ENCODE measurements at regions not wholly inside any gene's neighbourhood (a gene's known extent, or its start where the extent isn't known, plus 50 kb on each side); places are given as distances from the start of the nearest gene placed in this dataset.

- no peak overlapping the region for H4K8ac ChIP-seq (ENCODE audit: low read depth in 2 of 2, low read length in 2 of 2)
- H3K23ac ChIP-seq (ENCODE audit: low read depth, low read length): no peak overlapping the region
- no CpG with 5 or more reads among the region's 8 CpGs for WGBS, 2 experiments (ENCODE audit: extremely low coverage in 2 of 2, insufficient read length in 1 of 2)
- H2BK20ac ChIP-seq (ENCODE audit: low read depth, low read length): no peak overlapping the region
- H4K91ac ChIP-seq (ENCODE audit: insufficient read depth, low read depth, low read length): no peak overlapping the region
- no peak overlapping the region for H3K18ac ChIP-seq (ENCODE audit: low read depth, low read length)
- in situ Hi-C loops (cut with MboI; ENCODE audit: low sequenced_read_pairs) (no loop called here), intact Hi-C loops (cut with micrococcal nuclease) (no loop called here), dilution Hi-C loops (cut with HindIII; ENCODE audit: low sequenced_read_pairs, unreplicated experiment) (no loop called here)
- H3K4me1 ChIP-seq (ENCODE audit: control insufficient read depth, insufficient read depth, low read length): no peaks in the 10 kb centered on the region
- H2BK120ac ChIP-seq (ENCODE audit: low read depth, low read length): peak overlapping the region; percentile 27; the same call in 1 of the 2 replicates
- H2AK9ac ChIP-seq (replicated peaks; ENCODE audit: low read depth, low read length, poor library complexity): peak overlapping the region; percentile 10
- TF ChIP-seq, protein P1, sequence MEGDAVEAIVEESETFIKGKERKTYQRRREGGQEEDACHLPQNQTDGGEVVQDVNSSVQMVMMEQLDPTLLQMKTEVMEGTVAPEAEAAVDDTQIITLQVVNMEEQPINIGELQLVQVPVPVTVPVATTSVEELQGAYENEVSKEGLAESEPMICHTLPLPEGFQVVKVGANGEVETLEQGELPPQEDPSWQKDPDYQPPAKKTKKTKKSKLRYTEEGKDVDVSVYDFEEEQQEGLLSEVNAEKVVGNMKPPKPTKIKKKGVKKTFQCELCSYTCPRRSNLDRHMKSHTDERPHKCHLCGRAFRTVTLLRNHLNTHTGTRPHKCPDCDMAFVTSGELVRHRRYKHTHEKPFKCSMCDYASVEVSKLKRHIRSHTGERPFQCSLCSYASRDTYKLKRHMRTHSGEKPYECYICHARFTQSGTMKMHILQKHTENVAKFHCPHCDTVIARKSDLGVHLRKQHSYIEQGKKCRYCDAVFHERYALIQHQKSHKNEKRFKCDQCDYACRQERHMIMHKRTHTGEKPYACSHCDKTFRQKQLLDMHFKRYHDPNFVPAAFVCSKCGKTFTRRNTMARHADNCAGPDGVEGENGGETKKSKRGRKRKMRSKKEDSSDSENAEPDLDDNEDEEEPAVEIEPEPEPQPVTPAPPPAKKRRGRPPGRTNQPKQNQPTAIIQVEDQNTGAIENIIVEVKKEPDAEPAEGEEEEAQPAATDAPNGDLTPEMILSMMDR (conservative IDR thresholded peaks at IDR 0.05; ENCODE audit: low read depth, low read length): no peak
- TF ChIP-seq RFX5 (IDR thresholded peaks at IDR 0.05; ENCODE audit: low read depth, low read length): no peak
- TF ChIP-seq RAD21 (IDR thresholded peaks at IDR 0.05; ENCODE audit: low read length): no peak
- TF ChIP-seq CHD1 (IDR thresholded peaks at IDR 0.05; ENCODE audit: low read depth, low read length): no peak
- no peak for TF ChIP-seq FOS (IDR thresholded peaks at IDR 0.05; ENCODE audit: low read depth, low read length)
- TF ChIP-seq BHLHE40 (IDR thresholded peaks at IDR 0.05; ENCODE audit: low read depth, low read length): no peak
- TF ChIP-seq, protein P2, sequence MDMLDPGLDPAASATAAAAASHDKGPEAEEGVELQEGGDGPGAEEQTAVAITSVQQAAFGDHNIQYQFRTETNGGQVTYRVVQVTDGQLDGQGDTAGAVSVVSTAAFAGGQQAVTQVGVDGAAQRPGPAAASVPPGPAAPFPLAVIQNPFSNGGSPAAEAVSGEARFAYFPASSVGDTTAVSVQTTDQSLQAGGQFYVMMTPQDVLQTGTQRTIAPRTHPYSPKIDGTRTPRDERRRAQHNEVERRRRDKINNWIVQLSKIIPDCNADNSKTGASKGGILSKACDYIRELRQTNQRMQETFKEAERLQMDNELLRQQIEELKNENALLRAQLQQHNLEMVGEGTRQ (IDR thresholded peaks at IDR 0.05; ENCODE audit: low read depth, low read length): no peak
- TF ChIP-seq SMC3 (IDR thresholded peaks at IDR 0.05; ENCODE audit: low read depth, low read length): no peak
- TF ChIP-seq MAZ (IDR thresholded peaks at IDR 0.05; ENCODE audit: borderline replicate concordance, low read depth, low read length): no peak
- no peak for TF ChIP-seq MAFK (IDR thresholded peaks at IDR 0.05; ENCODE audit: low read depth, low read length)
- TF ChIP-seq POLR2A (IDR thresholded peaks at IDR 0.05; ENCODE audit: low read depth, low read length): no peak
- TF ChIP-seq RCOR1 (IDR thresholded peaks at IDR 0.05; ENCODE audit: insufficient replicate concordance, low read length): no peak
- TF ChIP-seq CEBPB (IDR thresholded peaks at IDR 0.05; ENCODE audit: low read depth, low read length): no peak
- H2AK5ac ChIP-seq (ENCODE audit: low read depth, low read length): no peak overlapping the region
- H2BK15ac ChIP-seq (ENCODE audit: low read depth, low read length): no peak overlapping the region; the same call in 2 of the 3 replicates
- H3K14ac ChIP-seq (replicated peaks; ENCODE audit: low read depth, low read length): peak overlapping the region; percentile 60; the same call in 1 of the 2 replicates
- no peak overlapping the region for H3K27ac ChIP-seq (ENCODE audit: insufficient read depth, low read length)
- peak overlapping the region; percentile 74 for H2AFZ ChIP-seq (replicated peaks; ENCODE audit: low read length, poor library complexity)
- no peak overlapping the region for H3K4me3 ChIP-seq (ENCODE audit: insufficient read depth, low read depth, low read length)
- H4K20me1 ChIP-seq (ENCODE audit: insufficient read depth, low read length): no peaks in the 10 kb centered on the region
- ATAC-seq (ENCODE audit: low read depth) (no peak), DNase-seq (no peak)
- no peaks in the 10 kb centered on the region for H3K36me3 ChIP-seq (ENCODE audit: control insufficient read depth, insufficient read depth, low read length)
- ChIA-PET POLR2A (ENCODE audit: unreplicated experiment) (no interaction called here), CTCF (interaction anchor here (1.0 kb wide), 1 partner anchor 114 kb away, joined by 3 read pairs; no protein-coding TSS in a partner anchor)
- BruUV-seq (replicated peaks): no TSS peak
- no peak overlapping the region for H2BK5ac ChIP-seq (ENCODE audit: low read depth, low read length, poor library complexity, severe bottlenecking)
- no peaks in the 10 kb centered on the region for H3K9me3 ChIP-seq (ENCODE audit: control insufficient read depth, insufficient read depth, low read length)
- H3K9ac ChIP-seq (ENCODE audit: low read depth, low read length): no peak overlapping the region
- peak overlapping the region; percentile 62 for H3K4me2 ChIP-seq (ENCODE audit: low read depth, low read length)
- no peaks in the 10 kb centered on the region for H3K9me1 ChIP-seq (ENCODE audit: insufficient read depth, low read length)
- H4K5ac ChIP-seq (ENCODE audit: low read depth, low read length): no peak overlapping the region
- no peak overlapping the region for H3K56ac ChIP-seq (ENCODE audit: extremely low read depth, insufficient read depth, low read length)
- H3K79me1 ChIP-seq (ENCODE audit: low read depth in 1 of 2, low read length in 2 of 2): no peaks in the 10 kb centered on the region
- H3K4ac ChIP-seq (ENCODE audit: low read depth, low read length): no peak overlapping the region
- H3K27me3 ChIP-seq (ENCODE audit: control insufficient read depth, insufficient read depth, low read length): no peaks in the 10 kb centered on the region
These were observed 103.7 kb upstream of the NUDT4 start for GRCh38 chr12:93273834-93274564.

Data from IMR-90 (cell line).